ENCODE measurements at regions not wholly inside any gene's neighbourhood (a gene's known extent, or its start where the extent isn't known, plus 50 kb on each side); places are given as distances from the start of the nearest gene placed in this dataset.

- TF ChIP-seq NKRF (IDR thresholded peaks at IDR 0.05; ENCODE audit: borderline replicate concordance) = no peak
These were observed 152.1 kb upstream of the STMND1 start (continued) for GRCh38 chr6:16949716-16950115.

- intact Hi-C loops (cut with micrococcal nuclease) (no loop called here), in situ Hi-C loops (cut with MboI) (no loop called here)
- Histone ChIP-seq H3K79me2 (ENCODE audit: control insufficient read depth, insufficient read depth, low read length) (no peaks in the 10 kb centered on the region), H2AFZ (ENCODE audit: low read depth, low read length) (no peak overlapping the region), H3K4me1 (replicated peaks in 1 of 2; ENCODE audit: control insufficient read depth in 2 of 2, insufficient read depth in 2 of 2, low read length in 2 of 2) (no peaks in the 10 kb centered on the region; a peak in 2 of 5 replicates), H3K4me2 (ENCODE audit: insufficient read depth, low read length) (no peak overlapping the region), H3K9ac (ENCODE audit: insufficient read depth in 1 of 2, low read depth in 2 of 2, low read length in 2 of 2) (no peak overlapping the region), H3K9me3 (replicated peaks; ENCODE audit: control insufficient read depth, insufficient read depth, low read depth, low read length) (no peaks in the 10 kb centered on the region), H4K20me1 (replicated peaks; ENCODE audit: control insufficient read depth, insufficient read depth, low read length) (no peaks in the 10 kb centered on the region), H3K27ac (ENCODE audit: extremely low read depth, low read depth, low read length) (no peak overlapping the region), H3K27me3 (ENCODE audit: control insufficient read depth in 2 of 2, insufficient read depth in 2 of 2, low read length in 2 of 2) (peaks cover 2 to 5% of the 10 kb centered on the region in 2 experiments; a peak in 2 of 5 replicates), H3K9me1 (ENCODE audit: control insufficient read depth, insufficient read depth, low read length) (no peaks in the 10 kb centered on the region), H3K36me3 (ENCODE audit: control insufficient read depth, insufficient read depth, low read length) (no peaks in the 10 kb centered on the region), H3K4me3 (no peak overlapping the region)
- FAIRE-seq = no peak
- POLR2A ChIA-PET = interaction anchor here (1.0 to 1.4 kb wide), 4 partner anchors 8 to 26 kb away, joined by 3 to 5 read pairs (median 4); no protein-coding TSS in a partner anchor
- 0% methylated on average over 2 of the region's 2 CpGs for WGBS (ENCODE audit: insufficient coverage, low coverage, missing lambda C conversion rate)
- no TSS peak for BruUV-seq (replicated peaks)
- CTCF ChIA-PET (ENCODE audit: low intra/inter-chr PET ratio) = no interaction called here
- no peak for ATAC-seq
- no peak for DNase-seq (ENCODE audit: extremely low read depth in 1 of 4, low spot score in 3 of 4)
- TF ChIP-seq ZNF217 (CRISPR knock-in tag; IDR thresholded peaks at IDR 0.05) (no peak), HLTF (IDR thresholded peaks at IDR 0.05) (no peak), BRF1 (IDR thresholded peaks at IDR 0.05; ENCODE audit: borderline replicate concordance, extremely low read depth, insufficient read length) (no peak), FOSL1 (tag; conservative IDR thresholded peaks at IDR 0.05) (no peak), ZNF668 (CRISPR knock-in tag; IDR thresholded peaks at IDR 0.05) (no peak), DACH1 (IDR thresholded peaks at IDR 0.05; ENCODE audit: partially characterized antibody) (no peak), CCAR2 (IDR thresholded peaks at IDR 0.05; ENCODE audit: low read depth, low read length) (no peak), POLR2H (tag; IDR thresholded peaks at IDR 0.05; ENCODE audit: low read depth) (no peak), ARID2 (IDR thresholded peaks at IDR 0.05) (no peak), CHD2 (IDR thresholded peaks at IDR 0.05; ENCODE audit: low read depth, low read length) (no peak), CREM (IDR thresholded peaks at IDR 0.05; ENCODE audit: low read depth) (no peak), ZNF609 (CRISPR knock-in tag; IDR thresholded peaks at IDR 0.05; ENCODE audit: borderline replicate concordance) (no peak), ZNF24 (IDR thresholded peaks at IDR 0.05) (no peak), ZNF830 (CRISPR knock-in tag; IDR thresholded peaks at IDR 0.05) (no peak)
- TF ChIP-seq, protein P1, sequence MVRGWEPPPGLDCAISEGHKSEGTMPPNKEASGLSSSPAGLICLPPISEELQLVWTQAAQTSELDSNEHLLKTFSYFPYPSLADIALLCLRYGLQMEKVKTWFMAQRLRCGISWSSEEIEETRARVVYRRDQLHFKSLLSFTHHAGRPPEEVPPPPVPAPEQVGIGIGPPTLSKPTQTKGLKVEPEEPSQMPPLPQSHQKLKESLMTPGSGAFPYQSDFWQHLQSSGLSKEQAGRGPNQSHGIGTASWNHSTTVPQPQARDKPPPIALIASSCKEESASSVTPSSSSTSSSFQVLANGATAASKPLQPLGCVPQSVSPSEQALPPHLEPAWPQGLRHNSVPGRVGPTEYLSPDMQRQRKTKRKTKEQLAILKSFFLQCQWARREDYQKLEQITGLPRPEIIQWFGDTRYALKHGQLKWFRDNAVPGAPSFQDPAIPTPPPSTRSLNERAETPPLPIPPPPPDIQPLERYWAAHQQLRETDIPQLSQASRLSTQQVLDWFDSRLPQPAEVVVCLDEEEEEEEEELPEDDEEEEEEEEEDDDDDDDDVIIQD (CRISPR knock-in tag; IDR thresholded peaks at IDR 0.05) = no peak
These were observed 153.5 kb upstream of the STMND1 start for GRCh38 chr6:16948396-16948795.

Data from K562 (cell line).